BJ (cell line): ENCODE measurements at regions not wholly inside any gene's neighbourhood (a gene's known extent, or its start where the extent isn't known, plus 50 kb on each side); places are given as distances from the start of the nearest gene placed in this dataset.

Source experiments
- CTCF ChIA-PET: fragments of 350-600 bp; formaldehyde crosslinking; extraction: SDS; loops from one replicate; lab custom pipeline; 2021; ENCODE audit warnings: antibody characterized with exemption, inconsistent platforms; lab: Yijun Ruan, JAX
- POLR2A ChIA-PET: fragments of 300-600 bp; sonication (Branson Sonifier 250); formaldehyde crosslinking; extraction: SDS; loops from one replicate; lab custom pipeline; 2021; ENCODE audit warnings: antibody characterized with exemption; lab: Charles Lee
- DNase-seq: peaks from one replicate; pipeline ENCODE4 v3.0.0-alpha.2; 2011; ENCODE audit warnings: low read depth
- H3K27me3 ChIP-seq: 2 replicates; pipeline ENCODE4 v1.6.0; 2011; ENCODE audit warnings: low read length; ENCODE audit not compliant: control insufficient read depth, insufficient read depth
- H3K36me3 ChIP-seq: 2 replicates; pipeline ENCODE4 v1.5.1; 2011; ENCODE audit warnings: low read length; ENCODE audit not compliant: control insufficient read depth, insufficient read depth
- H3K4me3 ChIP-seq: 2 replicates; pipeline ENCODE4 v1.5.1; 2011; ENCODE audit warnings: low read depth, mild to moderate bottlenecking, control low read depth, low read length
- CTCF ChIP-seq: IDR thresholded peaks from 2 replicates; pipeline ENCODE4 v1.5.1; 2011; ENCODE audit warnings: low read depth, mild to moderate bottlenecking, control low read depth, inconsistent platforms, low read length, moderate library complexity; ENCODE audit not compliant: insufficient read depth

DNA sequence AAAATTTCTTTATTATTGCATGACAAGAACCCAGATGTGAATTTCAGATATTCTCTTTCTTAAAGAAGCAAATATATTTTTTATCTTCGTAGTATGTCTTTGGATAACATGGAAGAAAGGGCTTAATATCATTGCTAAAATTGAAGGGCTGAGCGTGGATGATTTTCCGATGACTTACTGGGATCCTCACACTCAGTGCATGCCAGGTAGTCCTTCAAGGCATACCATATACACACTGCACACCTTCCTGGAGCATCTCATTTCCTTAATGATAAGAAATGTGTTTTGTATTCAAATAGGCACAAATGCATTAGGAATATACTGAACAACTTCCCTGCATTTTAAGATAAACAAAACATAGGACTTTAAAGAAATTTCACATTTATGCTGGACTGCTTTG is 193.9 kb upstream of the MAP3K7 start:
- no peak for TF ChIP-seq CTCF
- POLR2A ChIA-PET = no interaction called here

GRCh38 chr6:90780141-90780540 is 193.3 kb upstream of the MAP3K7 start:
- ChIA-PET CTCF (interaction anchor here (1.3 kb wide), 1 partner anchor 10 kb away, joined by 3 read pairs; no protein-coding TSS in a partner anchor), POLR2A (no interaction called here)
- no peak overlapping the region for H3K4me3 ChIP-seq
- no peak for TF ChIP-seq CTCF
- no peaks in the 10 kb centered on the region for H3K27me3 ChIP-seq
- H3K36me3 ChIP-seq = no peaks in the 10 kb centered on the region
- DNase-seq = no peak

More for the DNA sequence above, 193.9 kb upstream of the MAP3K7 start:
- H3K36me3 ChIP-seq = no peaks in the 10 kb centered on the region
- CTCF ChIA-PET = interaction anchor here (1.3 kb wide), 1 partner anchor 10 kb away, joined by 3 read pairs; no protein-coding TSS in a partner anchor
- no peak for DNase-seq
- no peaks in the 10 kb centered on the region for H3K27me3 ChIP-seq
- no peak overlapping the region for H3K4me3 ChIP-seq

GRCh38 chr6:90778417-90779203 is 191.7 kb upstream of the MAP3K7 start:
- no peak overlapping the region for H3K4me3 ChIP-seq
- H3K36me3 ChIP-seq = no peaks in the 10 kb centered on the region
- no peak for DNase-seq
- H3K27me3 ChIP-seq = no peaks in the 10 kb centered on the region
- TF ChIP-seq CTCF = no peak
- CTCF ChIA-PET = interaction anchor here (0.7 kb wide), 1 partner anchor 386 kb away, joined by 3 read pairs; no protein-coding TSS in a partner anchor
- POLR2A ChIA-PET = no interaction called here

GRCh38 chr6:90770778-90771177 is 183.9 kb upstream of the MAP3K7 start:
- no peak for DNase-seq
- POLR2A ChIA-PET = no interaction called here
- Histone ChIP-seq H3K36me3 (no peaks in the 10 kb centered on the region), H3K4me3 (no peak overlapping the region), H3K27me3 (no peaks in the 10 kb centered on the region)
- no peak for TF ChIP-seq CTCF
- CTCF ChIA-PET = no interaction called here

GRCh38 chr6:90765895-90766294 is 179.0 kb upstream of the MAP3K7 start:
- CTCF ChIA-PET = no interaction called here
- TF ChIP-seq CTCF = no peak
- POLR2A ChIA-PET = no interaction called here
- H3K4me3 ChIP-seq = no peak overlapping the region
- H3K36me3 ChIP-seq = no peaks in the 10 kb centered on the region
- DNase-seq = no peak
- H3K27me3 ChIP-seq = no peaks in the 10 kb centered on the region
